Stomach (tissue), 4 donors: ENCODE measurements at regions not wholly inside any gene's neighbourhood (a gene's known extent, or its start where the extent isn't known, plus 50 kb on each side); places are given as distances from the start of the nearest gene placed in this dataset.

Experiments
- EP300 ChIP-seq: sonication (generic); formaldehyde crosslinking; IDR thresholded peaks from one replicate; pipeline ENCODE4 v1.6.1; 2017; ENCODE audit warnings: antibody characterized with exemption
- POLR2A ChIP-seq, 4 donors: fragments of 450-650 bp; IDR thresholded peaks; one replicate each; pipeline ENCODE4 v1.6.1; 2016; ENCODE audit warnings: antibody characterized with exemption in 4 of 4, control low read depth in 2 of 4, mild to moderate bottlenecking in 1 of 4, moderate library complexity in 1 of 4
- TF ChIP-seq, protein P1 (sequence below), 7 experiments: fragments of 450-650 bp in 4 of 7; fragments of 200-600 bp in 3 of 7; sonication (generic) in 3 of 7; IDR thresholded peaks; one replicate each; pipeline ENCODE4 v1.5.1; 2016 to 2019; ENCODE audit warnings: antibody characterized with exemption in 7 of 7, control low read depth in 2 of 7, mild to moderate bottlenecking in 1 of 7

GRCh38 chr2:2707206-2707991, 376.3 kb upstream of the MYT1L start:
- TF ChIP-seq, protein P1, sequence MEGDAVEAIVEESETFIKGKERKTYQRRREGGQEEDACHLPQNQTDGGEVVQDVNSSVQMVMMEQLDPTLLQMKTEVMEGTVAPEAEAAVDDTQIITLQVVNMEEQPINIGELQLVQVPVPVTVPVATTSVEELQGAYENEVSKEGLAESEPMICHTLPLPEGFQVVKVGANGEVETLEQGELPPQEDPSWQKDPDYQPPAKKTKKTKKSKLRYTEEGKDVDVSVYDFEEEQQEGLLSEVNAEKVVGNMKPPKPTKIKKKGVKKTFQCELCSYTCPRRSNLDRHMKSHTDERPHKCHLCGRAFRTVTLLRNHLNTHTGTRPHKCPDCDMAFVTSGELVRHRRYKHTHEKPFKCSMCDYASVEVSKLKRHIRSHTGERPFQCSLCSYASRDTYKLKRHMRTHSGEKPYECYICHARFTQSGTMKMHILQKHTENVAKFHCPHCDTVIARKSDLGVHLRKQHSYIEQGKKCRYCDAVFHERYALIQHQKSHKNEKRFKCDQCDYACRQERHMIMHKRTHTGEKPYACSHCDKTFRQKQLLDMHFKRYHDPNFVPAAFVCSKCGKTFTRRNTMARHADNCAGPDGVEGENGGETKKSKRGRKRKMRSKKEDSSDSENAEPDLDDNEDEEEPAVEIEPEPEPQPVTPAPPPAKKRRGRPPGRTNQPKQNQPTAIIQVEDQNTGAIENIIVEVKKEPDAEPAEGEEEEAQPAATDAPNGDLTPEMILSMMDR (IDR thresholded peaks at IDR 0.05) = no peak
- TF ChIP-seq POLR2A (IDR thresholded peaks at IDR 0.05) (no peak), EP300 (no peak)
